ENCODE measurements at regions not wholly inside any gene's neighbourhood (a gene's known extent, or its start where the extent isn't known, plus 50 kb on each side); places are given as distances from the start of the nearest gene placed in this dataset.
A peak's percentile ranks its signal among the peaks of the same experiment; 100 is the strongest.

- intact Hi-C loops (cut with DNase I) = no loop called here
- DNase-seq (no peak), ATAC-seq (ENCODE audit: poor library complexity) (no peak)
These were observed 290.0 kb downstream of the HAPSTR1 start for GRCh38 chr16:9381399-9381798.

- intact Hi-C loops (cut with DNase I) = no loop called here
- no peak for ATAC-seq (ENCODE audit: poor library complexity)
- DNase-seq = no peak
These were observed 290.5 kb downstream of the HAPSTR1 start for GRCh38 chr16:9381905-9382304.

- intact Hi-C loops (cut with DNase I) = no loop called here
- ATAC-seq (ENCODE audit: poor library complexity) = no peak
- DNase-seq = no peak
These were observed 291.8 kb downstream of the HAPSTR1 start for GRCh38 chr16:9383281-9383680.

- ATAC-seq (ENCODE audit: poor library complexity) (no peak), DNase-seq (no peak)
- intact Hi-C loops (cut with DNase I) = no loop called here
These were observed 292.7 kb downstream of the HAPSTR1 start for GRCh38 chr16:9384141-9384540.

GRCh38 chr16:9389543-9390207 lies 298.2 kb downstream of the HAPSTR1 start:
- DNase-seq = no peak
- no peak for ATAC-seq (ENCODE audit: poor library complexity)
- intact Hi-C loops (cut with DNase I) = no loop called here

- DNase-seq (no peak), ATAC-seq (ENCODE audit: poor library complexity) (no peak)
- intact Hi-C loops (cut with DNase I) = no loop called here
These were observed 301.5 kb downstream of the HAPSTR1 start for GRCh38 chr16:9392956-9393355.

GRCh38 chr16:9393591-9393990 lies 302.1 kb downstream of the HAPSTR1 start:
- no peak for DNase-seq
- intact Hi-C loops (cut with DNase I) = no loop called here
- no peak for ATAC-seq (ENCODE audit: poor library complexity)

GRCh38 chr16:9395958-9396359 lies 304.5 kb downstream of the HAPSTR1 start:
- intact Hi-C loops (cut with DNase I) = no loop called here
- peak; percentile 63 for ATAC-seq (ENCODE audit: poor library complexity)
- no peak for DNase-seq

GRCh38 chr16:9399573-9399972 lies 308.1 kb downstream of the HAPSTR1 start:
- no peak for ATAC-seq (ENCODE audit: poor library complexity)
- DNase-seq = no peak
- intact Hi-C loops (cut with DNase I) = no loop called here

- intact Hi-C loops (cut with DNase I) = no loop called here
- ATAC-seq (ENCODE audit: poor library complexity) = no peak
These were observed 309.7 kb downstream of the HAPSTR1 start for GRCh38 chr16:9401173-9401572.

GRCh38 chr16:9402293-9402860 lies 310.9 kb downstream of the HAPSTR1 start:
- DNase-seq (no peak), ATAC-seq (ENCODE audit: poor library complexity) (no peak)
- intact Hi-C loops (cut with DNase I) = no loop called here

More at GRCh38 chr16:9401173-9401572, 309.7 kb downstream of the HAPSTR1 start:
- no peak for DNase-seq

- ATAC-seq (ENCODE audit: poor library complexity) (no peak), DNase-seq (no peak)
- intact Hi-C loops (cut with DNase I) = no loop called here
These were observed 313.4 kb downstream of the HAPSTR1 start for GRCh38 chr16:9404811-9405210.

GRCh38 chr16:9406038-9406712 lies 314.7 kb downstream of the HAPSTR1 start:
- no peak for DNase-seq
- no peak for ATAC-seq (ENCODE audit: poor library complexity)
- intact Hi-C loops (cut with DNase I) = no loop called here

GRCh38 chr16:9407206-9407758 lies 315.8 kb downstream of the HAPSTR1 start:
- ATAC-seq (ENCODE audit: poor library complexity) (no peak), DNase-seq (no peak)
- intact Hi-C loops (cut with DNase I) = no loop called here

GRCh38 chr16:9408297-9408878 lies 316.9 kb downstream of the HAPSTR1 start:
- peak; percentile 10 for ATAC-seq (ENCODE audit: poor library complexity)
- intact Hi-C loops (cut with DNase I) = no loop called here
- no peak for DNase-seq

- ATAC-seq (ENCODE audit: poor library complexity) (peak; percentile 38), DNase-seq (no peak)
- intact Hi-C loops (cut with DNase I) = no loop called here
These were observed 318.4 kb downstream of the HAPSTR1 start for GRCh38 chr16:9409560-9410493.

- ATAC-seq (ENCODE audit: poor library complexity) (no peak), DNase-seq (no peak)
- intact Hi-C loops (cut with DNase I) = no loop called here
These were observed 320.0 kb downstream of the HAPSTR1 start for GRCh38 chr16:9411426-9411825.

- DNase-seq (no peak), ATAC-seq (ENCODE audit: poor library complexity) (no peak)
- intact Hi-C loops (cut with DNase I) = no loop called here
These were observed 320.8 kb downstream of the HAPSTR1 start for GRCh38 chr16:9412031-9412914.
